GM21786 (cell line): ENCODE measurements at regions not wholly inside any gene's neighbourhood (a gene's known extent, or its start where the extent isn't known, plus 50 kb on each side); places are given as distances from the start of the nearest gene placed in this dataset.

Experiments used
- ATAC-seq: cut with Tn5 transposase; IDR thresholded peaks from one replicate; pipeline ENCODE4 v1.9.1; 2021; ENCODE audit not compliant: unreplicated experiment

- no peak for ATAC-seq
Measured at GRCh38 chr15:35724626-35725025, 178.7 kb upstream of the DPH6 start.

DNA sequence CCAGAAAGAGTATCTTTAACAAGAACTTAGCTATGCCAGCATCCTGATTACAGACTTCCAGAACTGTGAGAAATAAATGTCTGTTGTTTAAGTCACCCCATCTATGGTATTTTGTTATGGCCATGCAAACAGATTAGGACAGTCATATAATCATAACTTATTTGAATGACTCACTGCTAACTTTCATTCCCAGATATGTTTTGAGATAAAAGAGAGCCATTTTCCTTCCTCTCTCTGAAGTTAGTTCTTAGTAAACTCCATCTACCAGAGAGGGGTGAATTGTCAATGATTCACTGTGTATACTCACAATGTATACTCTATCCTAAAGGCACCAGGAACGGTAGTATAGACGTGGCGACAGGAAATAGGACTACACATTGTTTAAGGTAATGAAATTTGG is 179.4 kb upstream of the DPH6 start:
- ATAC-seq, result no peak

- ATAC-seq, result no peak
Measured at GRCh38 chr15:35727627-35728026, 181.7 kb upstream of the DPH6 start.

DNA sequence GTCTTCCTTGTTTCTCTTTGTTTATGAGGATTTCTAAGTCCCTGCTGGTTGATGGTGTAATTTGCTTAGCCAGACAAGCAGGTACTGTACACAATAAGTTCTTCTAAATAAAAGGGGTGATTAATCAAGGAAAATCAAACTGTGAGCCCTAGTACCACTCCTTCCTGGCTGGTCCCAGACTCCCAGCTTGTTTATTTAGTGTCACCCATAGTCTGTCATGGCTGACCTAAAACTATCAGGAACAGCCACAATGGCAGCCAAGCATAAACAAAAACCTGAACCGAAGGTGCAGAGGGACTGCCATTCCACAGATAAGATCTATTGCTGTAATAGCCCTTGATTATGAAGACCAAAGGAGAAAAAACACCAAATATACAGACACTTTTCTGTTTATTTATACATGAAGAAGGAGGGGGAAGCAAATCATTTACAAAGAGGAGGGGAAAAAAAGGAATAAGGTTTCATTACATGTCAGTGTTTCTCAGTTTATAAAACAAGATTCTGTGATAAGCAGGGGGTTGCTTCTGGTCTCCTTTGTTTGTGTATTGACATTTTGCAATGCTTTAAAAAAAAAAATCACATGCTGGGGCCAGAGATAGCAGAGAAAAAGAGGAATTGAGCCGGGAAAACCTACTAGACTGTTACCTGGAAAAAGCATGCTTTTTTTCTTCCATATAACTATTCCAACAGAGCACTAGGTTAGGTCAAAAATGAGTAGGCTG is 182.4 kb upstream of the DPH6 start:
- no peak for ATAC-seq

DNA sequence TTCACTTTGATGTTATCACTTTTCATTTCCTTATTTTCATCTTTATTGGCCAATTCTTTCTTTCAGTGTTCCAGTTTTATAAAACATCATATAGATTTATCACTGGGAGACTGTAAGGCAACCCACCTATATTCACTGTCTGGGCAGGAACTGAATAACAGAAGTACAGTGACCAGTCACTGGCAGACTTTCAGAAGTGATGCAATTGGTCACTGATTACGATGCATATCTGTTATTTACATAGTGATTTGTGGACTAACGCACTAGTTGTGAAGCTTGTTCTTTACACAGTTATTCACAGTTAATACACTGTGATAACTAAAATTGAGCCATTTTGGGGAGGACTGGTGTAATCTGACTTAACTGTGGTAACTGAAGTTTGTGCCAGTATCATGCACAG is 190.2 kb upstream of the DPH6 start:
- ATAC-seq, result no peak

DNA sequence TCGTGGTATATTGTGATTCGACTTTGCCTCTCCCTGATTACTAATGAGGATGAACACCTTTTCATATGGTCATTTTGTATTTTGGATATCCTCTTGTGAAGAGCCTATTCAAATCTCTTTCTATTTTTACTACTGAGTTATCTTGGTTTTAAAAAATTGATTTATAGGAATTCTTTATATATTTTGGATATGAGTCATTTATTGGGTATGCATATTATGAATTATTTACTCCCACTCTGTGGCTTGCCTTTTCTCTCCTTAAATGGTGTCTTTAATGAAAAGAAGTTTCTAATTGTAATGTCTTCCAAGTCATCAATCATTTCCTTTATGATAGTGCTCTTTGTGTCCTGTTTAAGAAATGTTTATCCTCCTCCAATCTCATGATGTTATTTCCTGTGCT is 191.5 kb upstream of the DPH6 start:
- no peak for ATAC-seq

DNA sequence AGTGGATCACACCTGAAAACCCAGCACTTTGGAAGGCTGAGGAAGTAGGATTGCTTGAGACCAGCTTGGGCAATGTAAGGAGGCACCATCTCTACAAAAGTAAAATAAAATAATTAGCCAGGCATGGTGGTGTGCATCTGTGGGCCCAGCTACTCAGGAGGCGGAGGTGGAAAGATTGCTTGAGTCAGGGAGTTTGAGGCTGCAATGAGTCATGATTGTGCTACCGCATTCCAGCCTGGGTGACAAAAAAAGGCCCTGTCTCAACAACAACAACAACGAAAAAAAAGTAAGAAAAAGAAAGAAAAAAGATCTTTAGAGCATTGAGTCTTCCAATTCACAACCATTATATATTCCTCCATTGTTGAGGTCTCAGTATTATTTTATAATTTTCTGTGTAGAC is 192.4 kb upstream of the DPH6 start:
- ATAC-seq, result no peak

DNA sequence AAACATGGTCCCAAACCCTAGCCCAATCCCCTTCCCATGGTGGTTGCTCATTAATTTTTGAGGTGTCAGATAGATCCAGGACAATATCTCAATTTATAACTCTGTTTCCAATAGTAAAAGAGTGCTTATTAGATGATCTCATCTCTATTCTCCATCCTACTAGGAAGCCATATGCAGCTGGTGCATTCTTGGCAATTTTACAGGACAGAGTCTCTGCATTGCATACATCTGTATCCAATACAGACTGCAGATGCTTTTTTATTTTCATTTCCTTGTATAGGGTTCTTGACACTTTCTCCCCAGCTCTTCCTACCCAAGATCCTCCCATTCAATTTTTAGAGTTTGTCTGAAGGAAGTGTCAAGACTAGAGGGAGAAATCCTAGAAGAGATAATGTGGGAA is 194.8 kb upstream of the DPH6 start:
- ATAC-seq, result no peak

GRCh38 chr15:35741395-35741794 is 195.4 kb upstream of the DPH6 start:
- no peak for ATAC-seq

- no peak for ATAC-seq
Measured at GRCh38 chr15:35741881-35742280, 195.9 kb upstream of the DPH6 start.

DNA sequence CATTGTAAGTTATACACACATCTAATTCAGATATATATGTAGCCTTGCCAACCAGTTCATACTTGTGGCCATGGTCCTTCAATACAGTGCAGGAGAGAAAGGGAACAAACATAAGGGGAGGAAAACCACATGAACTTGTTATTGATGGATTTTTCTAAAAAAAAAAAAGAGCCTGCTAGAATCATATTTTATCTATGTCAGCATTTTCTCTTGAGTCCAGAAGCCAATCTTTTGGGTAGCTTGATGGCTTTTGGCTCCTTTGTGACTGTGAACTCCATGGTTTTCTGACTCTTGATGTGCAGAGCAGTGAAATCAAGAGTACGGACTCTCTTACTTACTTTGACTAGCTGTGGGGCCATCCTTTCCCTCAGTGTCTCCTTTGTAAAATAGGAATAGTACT is 197.4 kb upstream of the DPH6 start:
- ATAC-seq, result no peak

- no peak for ATAC-seq
Measured at GRCh38 chr15:35746121-35746520, 200.2 kb upstream of the DPH6 start.

DNA sequence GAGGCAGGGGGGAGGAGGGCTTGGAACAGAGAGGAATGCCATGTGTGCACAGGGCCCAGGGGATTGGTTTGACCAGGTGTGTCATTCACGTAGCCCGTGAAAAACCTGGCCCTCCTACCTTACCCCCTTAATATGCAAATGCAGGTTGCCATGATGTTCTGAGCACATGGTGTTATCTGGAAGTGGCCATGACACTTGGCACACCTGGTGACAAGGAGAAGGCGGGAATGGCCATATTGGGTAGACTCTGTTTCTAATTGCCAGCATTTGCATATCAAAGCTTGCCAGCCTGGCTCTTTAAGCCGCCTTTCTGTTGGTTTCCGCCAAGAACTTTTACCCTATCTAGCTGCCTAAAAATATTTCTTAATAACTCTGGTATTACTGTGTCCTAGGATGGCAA is 202.1 kb upstream of the DPH6 start:
- ATAC-seq, result no peak

DNA sequence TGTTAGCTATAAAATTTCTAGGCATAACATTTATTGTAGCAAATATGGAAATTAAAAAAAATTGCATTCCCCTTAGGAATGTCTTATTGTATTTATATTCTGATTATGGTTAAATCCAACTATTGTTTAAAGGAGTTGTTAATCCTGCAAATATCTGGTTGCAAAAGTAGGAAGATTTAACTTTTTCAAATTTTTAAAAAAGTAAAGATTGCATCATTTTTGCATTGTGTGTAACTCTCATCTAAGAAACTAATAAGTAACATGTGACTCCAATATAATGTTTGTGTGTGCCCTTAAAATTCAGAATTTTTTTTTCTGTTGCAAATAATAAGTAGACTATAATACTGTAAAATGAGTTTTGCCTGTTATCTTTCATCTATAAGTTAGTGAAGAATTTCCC is 204.1 kb upstream of the DPH6 start:
- no peak for ATAC-seq

DNA sequence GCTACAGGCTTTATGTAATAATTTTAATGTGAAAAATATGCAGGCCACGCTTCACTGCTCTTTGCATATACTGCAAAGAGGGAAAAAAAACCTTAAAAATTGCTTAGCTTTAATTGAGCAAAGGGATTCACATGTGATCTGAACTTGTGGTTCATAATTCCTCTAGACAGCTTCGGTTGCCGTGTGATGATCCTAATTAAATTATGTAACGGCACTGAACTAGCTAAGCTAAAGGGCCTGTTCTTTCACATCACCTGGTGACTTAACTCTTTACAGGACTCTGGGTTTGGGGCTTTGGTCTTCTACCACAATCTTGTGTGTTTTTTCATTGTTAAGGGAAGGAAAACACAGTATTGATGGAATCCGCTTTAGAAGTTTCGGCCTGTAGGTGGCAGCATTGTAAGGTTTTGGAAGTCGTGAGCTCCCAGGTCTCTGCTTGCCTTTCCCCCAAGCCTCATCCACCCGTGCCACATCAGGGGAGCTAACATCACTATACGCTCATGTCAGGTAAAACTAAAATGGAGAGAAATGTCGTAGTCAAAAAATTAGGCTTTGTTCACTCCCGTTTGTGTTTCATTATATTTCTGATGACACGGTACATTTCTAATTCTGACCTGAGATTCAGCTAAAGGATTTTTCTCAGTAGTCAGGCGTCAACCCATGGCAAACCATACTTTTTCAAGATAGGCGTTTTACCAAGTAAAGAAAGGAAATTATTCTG is 205.6 kb upstream of the DPH6 start:
- ATAC-seq, result peak; percentile 80

DNA sequence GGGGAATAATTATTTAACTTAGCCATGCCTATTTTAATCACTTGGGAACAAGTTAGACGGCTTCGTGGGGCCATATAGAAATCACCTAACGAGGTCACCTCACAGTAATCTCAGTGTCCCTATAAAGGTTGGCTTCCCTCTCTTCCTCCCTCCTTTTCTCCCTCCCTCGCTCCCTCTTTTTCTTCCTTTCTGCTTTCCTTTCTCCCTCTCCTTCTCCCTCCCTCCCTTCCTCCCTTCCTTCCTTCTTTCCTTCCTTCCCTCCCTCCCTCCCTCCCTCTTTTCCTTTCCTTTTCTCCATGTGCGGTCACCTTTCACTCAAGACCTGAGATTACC is 206.1 kb upstream of the DPH6 start:
- ATAC-seq, result no peak

DNA sequence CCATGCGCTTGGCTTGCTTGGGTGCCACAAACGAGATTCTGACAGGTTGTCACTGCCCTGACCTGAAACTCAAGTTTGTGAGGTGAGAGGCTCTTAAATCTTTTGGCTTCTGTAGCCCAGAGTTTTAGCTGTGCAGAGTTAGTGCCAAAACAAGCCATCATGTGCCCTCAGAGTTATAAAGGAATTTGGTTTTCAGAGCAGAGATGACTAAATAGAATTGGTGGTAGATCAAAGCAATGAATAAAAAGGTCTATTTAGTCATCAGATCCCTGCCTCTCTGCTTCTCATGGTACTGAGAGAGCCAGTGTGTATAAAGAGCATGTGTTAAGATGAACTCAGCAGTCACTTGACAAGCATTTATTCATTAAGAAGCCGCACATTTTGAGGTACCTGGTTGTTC is 207.5 kb upstream of the DPH6 start:
- no peak for ATAC-seq

- ATAC-seq, result no peak
Measured at GRCh38 chr15:35755237-35755802, 209.4 kb upstream of the DPH6 start.

- no peak for ATAC-seq
Measured at GRCh38 chr15:35756623-35757022, 210.7 kb upstream of the DPH6 start.

DNA sequence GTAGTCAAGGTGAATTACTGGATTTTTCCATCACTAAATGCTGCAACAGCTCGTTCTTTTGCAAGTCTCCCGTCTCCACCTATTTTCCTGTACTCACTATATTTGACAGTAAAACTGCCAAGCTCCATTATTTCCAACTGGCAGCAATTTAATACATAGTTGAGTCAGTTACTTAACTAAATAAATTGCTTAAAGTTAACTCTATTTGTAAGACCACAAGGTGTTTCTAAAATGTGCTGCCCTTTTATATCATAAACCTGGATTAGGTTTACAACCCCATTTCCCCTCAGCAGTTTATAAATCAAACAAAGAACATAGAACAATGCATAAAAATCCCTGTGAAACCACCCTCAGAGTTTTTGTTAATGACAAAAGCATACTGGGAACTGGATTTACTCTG is 211.4 kb upstream of the DPH6 start:
- no peak for ATAC-seq

GRCh38 chr15:35757765-35758164 is 211.8 kb upstream of the DPH6 start:
- no peak for ATAC-seq

DNA sequence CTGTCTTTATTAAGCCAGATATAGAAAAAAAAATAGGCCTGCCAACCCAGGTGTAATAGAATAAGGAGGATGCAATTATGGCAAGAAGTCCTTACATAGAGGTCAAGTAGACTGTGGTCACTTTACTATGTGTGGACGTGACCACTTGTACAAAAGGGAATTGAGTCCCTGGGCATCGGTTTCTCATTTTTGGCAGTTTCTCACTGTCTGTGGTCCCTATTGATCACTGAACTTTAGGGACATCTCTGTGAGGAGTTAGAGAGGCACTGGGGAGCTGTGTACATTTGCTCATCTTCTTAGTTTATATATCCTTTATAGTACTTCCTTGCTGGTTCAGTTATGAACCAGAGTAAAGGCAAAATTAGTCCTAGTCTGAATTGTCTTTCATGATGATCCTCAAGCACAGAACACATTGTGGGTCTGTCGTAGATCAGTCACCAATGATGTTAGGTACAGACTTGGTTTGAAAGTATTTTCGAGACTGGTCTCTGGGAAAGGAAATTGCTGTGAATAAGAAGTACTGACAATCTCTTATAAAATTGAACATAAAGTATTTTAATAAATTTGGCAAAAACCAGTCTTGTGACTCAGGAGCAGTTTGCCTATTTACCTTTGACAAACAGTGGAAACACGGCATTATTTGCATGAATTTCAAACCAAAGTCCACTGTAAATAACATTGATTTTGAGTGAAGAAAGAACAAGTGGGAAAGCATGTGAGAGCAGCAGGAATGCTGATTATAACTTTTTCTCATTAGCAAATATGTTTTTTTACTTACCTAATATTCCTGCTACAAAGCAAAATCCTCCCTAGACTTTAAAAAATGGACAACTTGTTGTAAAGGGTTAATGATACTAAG is 218.9 kb upstream of the DPH6 start:
- no peak for ATAC-seq
